ENCODE measurements at regions not wholly inside any gene's neighbourhood (a gene's known extent, or its start where the extent isn't known, plus 50 kb on each side); places are given as distances from the start of the nearest gene placed in this dataset.
"Not testable (repeated sequence)": the region's sequence is repeated elsewhere in the genome, so short reads cannot be mapped to it uniquely, and the experiment has no call there.

- TF ChIP-seq CTCF (conservative IDR thresholded peaks at IDR 0.05 in 1 of 2, IDR thresholded peaks at IDR 0.05 in 1 of 2; ENCODE audit: low read depth in 1 of 2, low read length in 2 of 2); EZH2 (IDR thresholded peaks at IDR 0.05; ENCODE audit: low read length, missing control alignments): not testable (repeated sequence)
These were observed 878.7 kb upstream of the DEFB115 start for GRCh38 chr20:30378721-30379120.

All from fibroblast of lung (primary cell).